SU-DHL-6 (cell line): ENCODE measurements at regions not wholly inside any gene's neighbourhood (a gene's known extent, or its start where the extent isn't known, plus 50 kb on each side); places are given as distances from the start of the nearest gene placed in this dataset.

Experiments used
- H2AFZ ChIP-seq: fragments of 200-600 bp; sonication (generic); 2 replicates; pipeline ENCODE4 v1.6.1; 2014; ENCODE audit warnings: low read depth, mild to moderate bottlenecking, moderate library complexity, mixed read lengths, antibody characterized with exemption, low read length; ENCODE audit not compliant: severe bottlenecking
- H3F3A ChIP-seq: fragments of 200-600 bp; shearing (Covaris generic); 2 replicates; pipeline ENCODE4 v1.6.0; 2016; ENCODE audit warnings: antibody characterized with exemption, mild to moderate bottlenecking; ENCODE audit not compliant: insufficient read depth
- H3K27ac ChIP-seq: fragments of 200-600 bp; sonication (generic); 2 replicates; pipeline ENCODE4 v1.5.1; 2016; ENCODE audit warnings: low read depth, mild to moderate bottlenecking, low read length, moderate library complexity, mixed read lengths
- H3K27me3 ChIP-seq: fragments of 200-600 bp; sonication (generic), shearing (Covaris generic); 2 replicates; pipeline ENCODE4 v1.6.0; 2014; ENCODE audit warnings: mild to moderate bottlenecking, low read length
- H3K36me3 ChIP-seq: fragments of 200-600 bp; sonication (generic); 2 replicates; pipeline ENCODE4 v1.6.1; 2014; ENCODE audit warnings: mild to moderate bottlenecking, low read length, mixed read lengths
- H3K4me2 ChIP-seq: fragments of 300-600, 200-600 bp; shearing (Covaris generic), sonication (generic); 2 replicates; pipeline ENCODE4 v1.6.0; 2014; ENCODE audit warnings: low read length, low read depth, mild to moderate bottlenecking; ENCODE audit not compliant: poor library complexity, severe bottlenecking
- H3K4me3 ChIP-seq: fragments of 200-600 bp; sonication (generic); 2 replicates; pipeline ENCODE4 v1.5.1; 2014; ENCODE audit warnings: antibody characterized with exemption, low read length, mild to moderate bottlenecking, mixed read lengths; ENCODE audit not compliant: insufficient read depth, poor library complexity, severe bottlenecking
- H3K79me2 ChIP-seq: fragments of 200-600 bp; sonication (generic); 2 replicates; pipeline ENCODE4 v1.6.1; 2014; ENCODE audit warnings: mild to moderate bottlenecking, low read length, moderate library complexity; ENCODE audit not compliant: insufficient read depth
- H3K9ac ChIP-seq: fragments of 200-600 bp; sonication (generic); 2 replicates; pipeline ENCODE4 v1.7.0; 2014; ENCODE audit warnings: mild to moderate bottlenecking, low read length
- H3K9me2 ChIP-seq: fragments of 200-600 bp; sonication (generic); replicated peaks from 2 replicates; pipeline ENCODE4 v1.6.1; 2014; ENCODE audit warnings: low read length; ENCODE audit not compliant: insufficient read depth
- H3K9me3 ChIP-seq: fragments of 200-600 bp; sonication (generic); 2 replicates; pipeline ENCODE4 v1.6.1; 2014; ENCODE audit warnings: low read length, mixed read lengths; ENCODE audit not compliant: insufficient read depth
- H4K20me1 ChIP-seq: fragments of 200-600 bp; sonication (generic); 2 replicates; pipeline ENCODE4 v1.6.1; 2014; ENCODE audit warnings: low read depth, mild to moderate bottlenecking, antibody characterized with exemption, low read length, moderate library complexity, mixed read lengths
- EZH2phosphoT487 ChIP-seq: fragments of 200-600 bp; sonication (generic), shearing (Covaris generic); conservative IDR thresholded peaks from 2 replicates; pipeline ENCODE4 v1.6.1; 2018; ENCODE audit warnings: mild to moderate bottlenecking, antibody characterized with exemption, low read length, moderate library complexity, mixed read lengths
- TF ChIP-seq, protein P1 (sequence below): fragments of 200-600 bp; sonication (generic); IDR thresholded peaks from one replicate; pipeline ENCODE4 v1.5.1; 2017; ENCODE audit warnings: antibody characterized with exemption, mild to moderate bottlenecking, low read length, moderate library complexity; ENCODE audit not compliant: insufficient read depth, poor library complexity, severe bottlenecking

DNA sequence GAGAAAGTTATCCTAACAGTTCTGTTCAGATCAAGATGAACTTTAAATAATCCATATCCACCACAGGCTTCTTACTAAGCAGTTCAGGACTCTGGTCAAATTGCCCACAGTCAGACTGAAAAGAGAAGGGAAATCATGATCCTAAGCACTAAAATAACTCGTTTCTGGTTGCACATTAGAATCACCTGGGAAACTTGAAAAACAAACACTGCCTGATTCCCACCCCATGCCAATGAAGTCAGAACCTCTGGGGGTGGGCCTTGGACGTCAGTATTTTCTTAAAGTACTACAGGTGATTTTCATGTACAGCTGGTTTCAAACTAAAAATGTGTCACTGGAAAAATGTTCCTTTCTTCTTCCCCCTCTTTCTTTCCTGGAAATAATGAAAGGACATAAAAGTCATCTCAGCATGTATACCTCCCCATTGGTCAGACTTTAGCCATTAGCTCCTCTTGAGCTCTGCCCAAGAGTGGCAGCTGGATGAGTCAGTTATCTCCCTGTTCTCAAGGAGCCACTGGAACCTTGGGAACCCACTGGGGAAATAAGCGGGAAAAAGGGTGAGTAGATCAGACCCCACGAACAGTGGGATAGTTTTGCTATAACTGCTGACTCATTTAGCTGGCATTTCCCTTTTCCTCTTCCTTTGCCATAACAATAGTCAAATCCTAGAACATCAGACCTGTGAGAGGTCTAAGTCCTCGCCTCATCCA, 75.3 kb upstream of the IL6 start:
- Histone ChIP-seq H3K36me3 (no peaks in the 10 kb centered on the region), H3K9me3 (0 out of 2 replicates have a peak, but pooled peaks cover 4% of the 10 kb centered on the region), H3K9me2 (no peaks in the 10 kb centered on the region; the same call in 1 of the 2 replicates), H4K20me1 (no peaks in the 10 kb centered on the region), H3K27ac (no peak overlapping the region), H3K9ac (no peak overlapping the region), H3K27me3 (no peaks in the 10 kb centered on the region), H2AFZ (no peak overlapping the region), H3K4me3 (no peak overlapping the region), H3K4me2 (no peak overlapping the region), H3K79me2 (no peaks in the 10 kb centered on the region), H3F3A (no peaks in the 10 kb centered on the region)
- TF ChIP-seq, protein P1, sequence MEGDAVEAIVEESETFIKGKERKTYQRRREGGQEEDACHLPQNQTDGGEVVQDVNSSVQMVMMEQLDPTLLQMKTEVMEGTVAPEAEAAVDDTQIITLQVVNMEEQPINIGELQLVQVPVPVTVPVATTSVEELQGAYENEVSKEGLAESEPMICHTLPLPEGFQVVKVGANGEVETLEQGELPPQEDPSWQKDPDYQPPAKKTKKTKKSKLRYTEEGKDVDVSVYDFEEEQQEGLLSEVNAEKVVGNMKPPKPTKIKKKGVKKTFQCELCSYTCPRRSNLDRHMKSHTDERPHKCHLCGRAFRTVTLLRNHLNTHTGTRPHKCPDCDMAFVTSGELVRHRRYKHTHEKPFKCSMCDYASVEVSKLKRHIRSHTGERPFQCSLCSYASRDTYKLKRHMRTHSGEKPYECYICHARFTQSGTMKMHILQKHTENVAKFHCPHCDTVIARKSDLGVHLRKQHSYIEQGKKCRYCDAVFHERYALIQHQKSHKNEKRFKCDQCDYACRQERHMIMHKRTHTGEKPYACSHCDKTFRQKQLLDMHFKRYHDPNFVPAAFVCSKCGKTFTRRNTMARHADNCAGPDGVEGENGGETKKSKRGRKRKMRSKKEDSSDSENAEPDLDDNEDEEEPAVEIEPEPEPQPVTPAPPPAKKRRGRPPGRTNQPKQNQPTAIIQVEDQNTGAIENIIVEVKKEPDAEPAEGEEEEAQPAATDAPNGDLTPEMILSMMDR = no peak
- no peak for TF ChIP-seq EZH2phosphoT487

DNA sequence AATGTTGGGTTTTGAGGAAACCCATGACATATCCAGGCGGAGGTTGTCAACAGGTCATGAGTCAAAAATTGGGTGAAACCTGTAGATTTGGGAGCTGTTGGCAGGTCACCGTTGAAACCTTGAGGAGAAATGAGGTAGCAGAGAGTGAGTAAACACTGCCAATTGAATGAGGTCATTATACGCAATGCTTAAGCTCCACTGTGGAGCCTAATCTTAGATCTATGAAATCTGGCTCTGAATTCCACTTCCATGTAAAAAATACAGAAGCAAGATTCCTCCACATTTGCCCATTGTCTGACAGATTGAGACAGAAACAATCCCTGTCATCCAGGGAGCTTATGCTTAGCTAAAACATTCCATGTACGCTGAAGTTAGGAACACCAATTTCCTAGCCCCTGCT, 76.0 kb upstream of the IL6 start:
- Histone ChIP-seq H3K36me3 (no peaks in the 10 kb centered on the region), H3K27ac (no peak overlapping the region), H3K4me3 (no peak overlapping the region), H3K27me3 (no peaks in the 10 kb centered on the region), H3K9ac (no peak overlapping the region), H3F3A (no peaks in the 10 kb centered on the region), H4K20me1 (no peaks in the 10 kb centered on the region), H3K9me2 (no peaks in the 10 kb centered on the region; the same call in 1 of the 2 replicates), H3K79me2 (no peaks in the 10 kb centered on the region), H2AFZ (no peak overlapping the region), H3K9me3 (peaks cover 10% of the 10 kb centered on the region; the same call in 1 of the 2 replicates), H3K4me2 (no peak overlapping the region)
- no peak for TF ChIP-seq EZH2phosphoT487
- TF ChIP-seq, protein P1 = no peak

DNA sequence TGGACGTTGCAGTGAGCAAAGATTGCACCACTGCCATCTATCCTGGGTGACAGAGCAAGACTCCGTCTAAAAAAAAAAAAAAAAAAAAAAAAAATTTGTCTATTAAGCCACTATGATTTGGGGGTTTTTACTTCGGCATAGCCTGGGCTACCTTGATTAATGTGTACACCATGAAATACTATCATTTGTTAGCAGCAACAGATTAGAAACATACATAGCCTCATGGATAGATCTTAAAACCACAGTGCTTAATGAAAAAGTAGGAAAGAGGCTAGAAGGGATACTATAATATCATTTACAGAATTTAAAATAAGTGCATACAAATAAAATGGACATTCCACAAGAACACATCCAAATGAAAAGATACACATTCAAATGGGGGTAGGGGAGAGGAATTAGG, 77.3 kb upstream of the IL6 start:
- no peak overlapping the region for H3K4me3 ChIP-seq
- no peaks in the 10 kb centered on the region for H3K36me3 ChIP-seq
- H3K27ac ChIP-seq = no peak overlapping the region
- H2AFZ ChIP-seq = no peak overlapping the region
- H3F3A ChIP-seq = no peaks in the 10 kb centered on the region
- H3K79me2 ChIP-seq = no peaks in the 10 kb centered on the region
- H3K9me2 ChIP-seq = no peaks in the 10 kb centered on the region; the same call in 1 of the 2 replicates
- TF ChIP-seq, protein P1 = no peak
- TF ChIP-seq EZH2phosphoT487 = no peak
- H4K20me1 ChIP-seq = no peaks in the 10 kb centered on the region
- no peaks in the 10 kb centered on the region for H3K27me3 ChIP-seq
- peaks cover 17% of the 10 kb centered on the region; the same call in 1 of the 2 replicates for H3K9me3 ChIP-seq
- no peak overlapping the region for H3K9ac ChIP-seq
- H3K4me2 ChIP-seq = no peak overlapping the region
